HG03520 (cell line): ENCODE measurements at regions not wholly inside any gene's neighbourhood (a gene's known extent, or its start where the extent isn't known, plus 50 kb on each side); places are given as distances from the start of the nearest gene placed in this dataset.

Experiments used
- ATAC-seq: cut with Tn5 transposase; IDR thresholded peaks from one replicate; pipeline ENCODE4 v1.9.1; 2021; ENCODE audit warnings: mild to moderate bottlenecking, moderate library complexity; ENCODE audit not compliant: unreplicated experiment

DNA sequence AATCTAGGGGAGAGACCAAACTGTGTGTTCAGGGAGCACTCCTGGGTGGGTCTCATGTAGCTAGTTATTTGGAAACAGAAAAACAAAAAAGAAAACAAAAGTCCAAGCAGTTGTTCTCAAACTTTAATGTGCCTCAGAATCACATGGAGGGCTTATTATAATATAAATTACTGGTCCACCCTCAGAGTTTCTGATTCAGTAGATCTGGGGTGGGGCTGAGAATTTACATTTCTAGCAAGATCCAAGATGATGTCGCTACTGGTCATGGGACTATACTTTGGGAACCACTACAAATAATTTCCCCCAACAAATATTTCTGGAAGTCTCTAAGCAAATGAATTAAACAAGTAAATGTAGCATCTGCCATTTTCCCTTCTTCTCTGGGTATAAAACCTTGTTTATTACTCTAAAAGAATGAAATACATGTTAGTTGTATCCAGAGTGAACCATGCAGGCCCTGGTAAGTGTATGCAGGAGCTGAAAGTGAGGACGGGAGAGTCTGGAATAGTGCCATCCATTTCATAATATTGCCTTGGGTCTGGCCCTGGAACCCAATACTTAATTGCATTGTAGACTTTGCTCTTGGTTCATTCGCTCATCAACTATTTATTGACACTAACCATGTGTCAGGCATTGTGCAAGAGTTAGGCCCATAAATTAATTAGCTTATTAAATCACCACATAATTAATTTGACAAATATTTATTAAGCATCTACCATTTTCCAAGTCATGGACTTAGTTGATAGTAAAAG is 490.8 kb downstream of the EPM2A start:
- no peak for ATAC-seq

DNA sequence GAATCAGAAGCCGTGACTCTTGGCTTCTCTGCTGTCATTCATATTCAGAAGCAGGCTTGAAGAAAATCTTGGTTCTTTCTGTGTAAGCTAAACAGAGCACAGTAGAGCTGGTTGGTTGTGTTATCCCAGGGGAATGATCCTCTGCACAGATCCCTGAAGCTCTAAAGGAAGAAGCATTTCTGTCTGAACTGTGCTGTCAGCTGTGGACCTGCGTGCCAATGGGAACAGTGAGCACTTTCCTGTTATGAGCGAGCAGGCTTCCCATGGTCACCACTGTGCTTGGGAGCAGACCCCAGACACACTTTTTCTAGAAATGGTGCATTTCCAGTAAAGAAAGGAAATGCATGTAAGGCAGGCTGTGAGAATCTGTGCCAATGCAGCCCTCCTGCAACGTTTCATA is 490.2 kb downstream of the EPM2A start:
- no peak for ATAC-seq

DNA sequence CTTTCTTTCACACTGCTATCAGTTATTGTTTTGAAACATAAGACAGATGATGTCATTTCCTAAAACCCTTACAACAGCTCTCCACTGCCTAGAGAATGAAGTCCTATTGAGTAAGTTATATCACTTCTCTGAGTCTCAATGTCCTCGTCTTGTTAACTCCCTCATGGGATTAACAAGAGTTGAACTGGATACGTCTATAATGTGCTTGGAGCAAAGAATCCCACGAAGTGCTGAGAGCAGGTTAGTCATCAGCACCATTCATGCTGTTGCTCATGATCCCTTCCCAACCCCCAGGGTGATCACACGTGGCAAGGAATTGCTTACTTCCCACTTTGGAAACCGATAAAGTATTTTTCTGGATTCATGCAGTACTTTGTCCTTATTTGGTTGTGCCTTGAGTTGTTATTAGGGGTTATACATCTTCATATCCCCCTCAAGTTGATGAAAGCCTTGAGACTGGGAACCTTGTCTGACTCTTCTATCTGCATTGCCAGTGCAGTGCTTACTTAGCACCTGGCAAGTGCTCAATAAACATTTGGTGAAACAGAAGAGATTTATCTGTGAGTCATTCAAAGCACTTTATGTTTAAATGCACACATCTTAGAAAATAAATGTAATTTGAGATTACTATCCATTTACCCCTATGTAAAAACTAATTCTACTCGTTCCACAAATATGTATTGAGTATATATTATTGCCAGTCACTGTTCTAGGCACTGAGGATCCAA is 487.5 kb downstream of the EPM2A start:
- no peak for ATAC-seq

DNA sequence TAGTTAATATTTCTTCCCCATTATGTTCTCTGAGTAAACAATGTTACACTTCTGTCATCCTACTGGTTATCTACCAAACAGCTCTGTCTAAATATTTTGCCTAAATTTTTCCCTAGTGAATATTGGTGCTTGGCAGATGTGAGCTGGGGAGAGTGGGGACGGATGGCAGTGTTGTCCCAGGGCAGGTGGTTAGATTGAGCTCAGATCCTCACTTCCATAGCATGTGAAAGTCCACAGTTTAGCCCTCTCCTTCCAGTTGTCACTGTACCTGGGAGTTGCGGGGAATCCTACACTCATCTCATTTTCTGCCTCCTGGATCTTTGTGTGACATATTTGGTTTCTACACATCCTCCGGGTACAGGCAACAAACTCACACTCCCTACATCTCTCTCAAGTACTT is 484.9 kb downstream of the EPM2A start:
- no peak for ATAC-seq

DNA sequence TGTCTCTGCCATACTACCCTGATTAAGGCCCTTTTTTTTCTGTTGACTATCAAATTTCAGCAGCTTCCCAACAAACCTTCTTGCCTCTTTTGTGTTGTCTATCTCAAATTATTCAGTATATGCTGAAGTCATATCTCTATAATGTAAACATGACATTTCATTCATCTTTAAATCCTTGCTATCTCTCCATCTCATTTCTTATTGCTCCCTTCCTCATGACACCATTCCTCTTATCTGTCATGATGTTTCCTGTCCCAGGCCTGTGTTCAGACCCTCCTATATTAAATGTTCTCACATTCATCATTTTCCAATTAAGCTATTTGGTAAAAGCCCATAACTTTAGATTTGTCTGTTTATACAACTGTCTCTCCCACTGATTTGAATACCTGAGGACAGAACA is 482.6 kb downstream of the EPM2A start:
- no peak for ATAC-seq

DNA sequence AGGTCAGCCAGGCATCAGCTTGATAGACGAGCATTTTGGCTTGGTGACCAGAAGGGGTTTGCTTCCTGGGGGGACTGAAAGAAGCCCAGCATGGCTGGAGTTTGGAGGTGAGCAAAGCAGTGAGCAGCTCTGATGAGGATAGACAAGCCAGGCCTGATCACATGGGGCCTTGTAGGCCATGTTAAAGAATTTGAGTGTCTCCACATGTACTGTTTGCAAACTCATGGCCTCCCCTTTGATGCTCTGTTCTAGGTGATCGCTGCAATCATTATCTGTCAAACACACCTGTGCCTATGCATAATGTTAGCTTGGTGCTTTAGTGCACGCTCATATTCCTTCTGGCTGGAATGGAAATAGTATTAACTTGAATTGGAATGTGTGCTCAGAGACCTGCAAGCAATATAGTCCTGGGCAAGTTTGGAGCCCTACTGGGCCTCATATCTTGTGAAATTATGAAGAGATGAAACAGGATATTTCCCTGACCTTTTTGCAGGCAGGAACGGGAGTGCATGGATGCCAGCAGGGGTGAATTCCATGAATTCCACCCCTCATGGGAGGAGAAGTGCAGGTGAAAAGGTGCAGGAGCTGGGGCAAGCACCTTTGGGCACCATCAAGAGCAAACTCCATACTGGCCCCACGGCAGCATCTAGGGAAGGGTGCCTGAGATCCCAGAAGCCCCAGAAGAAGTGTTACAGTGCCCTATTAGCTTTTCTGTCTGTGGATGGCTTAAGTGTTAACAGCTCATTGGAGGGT is 480.5 kb downstream of the EPM2A start:
- ATAC-seq = no peak

DNA sequence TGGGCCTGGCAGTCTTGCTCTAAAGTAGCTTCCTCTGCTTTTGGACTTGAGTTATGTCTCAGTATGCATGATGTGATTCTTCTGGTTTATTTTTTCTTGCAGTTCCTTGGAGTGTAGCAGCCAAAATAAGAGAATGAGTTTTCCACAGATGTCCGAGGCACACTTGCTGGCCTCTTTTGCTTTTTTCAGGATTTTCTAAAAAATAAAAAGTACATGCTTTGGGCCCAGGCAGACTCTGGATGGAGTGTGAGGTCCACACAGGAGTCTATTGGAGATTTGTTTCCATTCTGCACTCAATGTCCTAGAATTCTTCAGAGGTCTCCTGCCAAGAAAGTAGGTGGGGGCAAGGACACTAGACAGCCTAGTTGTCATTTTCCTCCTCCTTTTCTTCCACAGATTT is 477.6 kb downstream of the EPM2A start:
- no peak for ATAC-seq

DNA sequence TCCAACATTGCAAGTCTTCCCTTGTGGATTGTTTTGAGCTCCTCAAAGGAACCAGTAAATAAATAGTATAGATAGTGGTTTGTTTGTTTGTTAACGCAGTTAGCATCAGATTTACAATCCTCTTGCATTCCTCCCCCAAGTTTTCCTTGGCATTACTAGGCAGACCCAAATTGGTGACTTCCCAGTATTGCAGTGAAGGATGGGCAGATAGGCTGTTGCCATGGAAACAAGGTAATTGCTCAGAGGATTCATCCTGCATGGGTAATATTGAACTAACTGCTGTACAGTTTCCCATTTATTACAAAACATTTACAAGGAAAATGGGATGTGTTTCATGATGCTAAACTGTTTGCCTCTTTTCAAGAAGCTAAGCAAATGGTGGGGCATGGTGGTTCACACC is 477.2 kb downstream of the EPM2A start:
- ATAC-seq = no peak

DNA sequence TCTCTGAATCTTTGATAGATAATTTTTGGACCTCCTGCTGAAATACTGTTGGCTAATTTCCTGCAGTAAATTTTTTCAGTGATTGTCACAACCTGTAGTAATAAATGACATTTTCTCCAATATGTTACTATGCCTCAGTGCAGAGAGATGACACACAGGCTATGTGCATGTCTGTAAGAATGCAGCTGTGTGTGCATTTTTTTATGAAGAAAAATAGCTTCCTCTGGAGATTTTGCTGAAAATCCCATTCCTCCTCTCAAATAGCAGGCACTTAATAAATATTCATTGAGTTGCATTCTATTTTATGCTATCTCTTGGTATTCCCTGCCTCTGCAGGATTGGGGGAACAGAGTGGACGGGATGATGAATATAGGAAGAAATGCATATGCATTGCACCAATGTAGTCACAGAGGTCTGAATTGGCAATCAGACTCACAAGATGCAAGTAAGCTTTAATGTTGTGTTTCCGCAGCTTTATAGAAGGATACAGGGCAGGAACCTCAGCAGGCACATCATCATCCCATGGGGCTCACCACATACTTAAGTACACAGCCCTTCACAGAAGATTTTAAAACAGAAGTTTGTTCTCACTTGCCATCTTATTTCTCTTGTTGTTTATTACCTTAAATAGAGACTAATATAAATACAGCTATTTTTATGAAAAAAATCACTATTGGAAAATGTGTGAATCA is 474.7 kb downstream of the EPM2A start:
- no peak for ATAC-seq

DNA sequence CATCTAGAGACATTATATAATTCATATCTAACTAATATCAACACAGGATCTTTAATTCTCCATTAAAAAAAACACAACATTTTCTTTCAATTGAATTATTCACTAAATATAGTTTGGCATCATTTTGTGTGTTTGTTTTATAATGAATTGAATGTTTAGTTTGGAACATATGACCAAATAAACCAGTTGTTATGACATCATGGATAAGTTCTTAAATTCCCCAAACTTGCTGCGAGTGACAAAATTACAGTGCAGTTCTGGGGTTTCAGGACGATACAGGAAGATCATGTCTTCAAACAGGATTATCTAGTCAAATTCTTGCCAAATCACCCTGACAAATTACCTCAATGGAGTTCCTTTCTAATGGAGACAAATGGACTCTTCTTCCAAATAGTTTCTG is 473.6 kb downstream of the EPM2A start:
- no peak for ATAC-seq

DNA sequence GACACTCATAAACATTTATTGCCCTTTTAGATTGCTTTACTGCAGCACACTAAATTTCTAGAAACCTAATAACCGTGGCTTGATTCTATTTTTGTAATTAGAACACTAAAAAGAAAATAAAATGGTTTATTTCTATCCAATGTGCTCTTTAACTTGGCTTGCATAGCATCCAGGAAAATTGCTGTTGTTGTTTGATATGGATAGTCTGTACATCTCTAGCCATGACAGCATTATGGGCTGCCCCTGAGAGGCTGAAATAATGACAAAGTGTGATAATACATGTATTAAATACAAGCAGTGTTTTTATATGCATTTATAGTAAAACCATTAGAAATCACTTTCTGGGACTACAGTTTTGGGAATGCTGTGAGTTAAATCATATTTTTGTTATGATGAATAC is 472.5 kb downstream of the EPM2A start:
- no peak for ATAC-seq

DNA sequence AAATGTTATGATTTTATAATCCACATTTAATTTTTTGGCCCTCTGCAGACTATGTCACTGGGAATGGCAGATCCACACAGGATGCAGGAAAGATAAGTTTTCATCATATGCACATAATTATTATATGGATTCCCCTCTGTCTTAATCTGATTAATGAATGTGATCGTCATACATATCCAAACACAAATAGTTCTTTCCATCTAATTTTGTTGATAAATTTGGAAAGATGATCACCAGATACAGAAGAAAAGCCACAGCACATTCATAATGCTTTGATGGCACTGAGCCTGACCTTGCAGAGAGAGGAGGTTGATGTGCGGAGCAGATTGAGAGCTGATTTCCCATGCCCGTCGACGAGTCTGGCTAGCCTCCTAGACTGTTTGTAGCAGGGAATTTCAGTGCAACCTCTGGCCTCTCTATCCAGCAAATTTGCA is 471.5 kb downstream of the EPM2A start:
- no peak for ATAC-seq

DNA sequence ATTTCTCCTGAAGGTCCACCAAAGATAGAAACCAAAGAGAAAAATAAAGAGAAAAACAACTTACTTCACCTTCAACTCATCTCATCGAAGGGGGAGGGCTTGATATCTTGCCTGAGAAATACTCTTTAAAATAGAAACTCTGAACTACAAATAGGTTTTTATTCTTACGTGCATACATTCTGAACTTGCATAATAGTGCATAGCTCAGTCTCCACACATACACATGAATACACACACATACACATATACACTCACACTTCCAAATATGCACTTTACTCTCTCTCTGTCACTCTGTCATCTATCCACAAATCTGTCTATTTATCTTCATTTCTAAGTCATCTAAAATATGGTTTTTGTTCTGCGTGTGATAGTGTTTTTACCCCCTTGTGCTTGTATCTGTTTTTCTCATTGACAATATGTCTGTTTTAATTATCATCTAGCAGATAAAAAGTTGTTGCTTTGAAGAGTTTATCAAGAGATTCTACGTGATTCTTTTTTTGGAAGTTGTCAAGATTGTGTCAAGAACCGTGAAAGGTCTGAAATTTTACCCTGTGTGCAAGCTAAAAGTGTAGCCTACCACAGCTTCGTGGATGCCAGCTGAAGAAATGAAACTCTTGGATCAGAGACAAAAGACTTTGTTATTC is 468.8 kb downstream of the EPM2A start:
- no peak for ATAC-seq

DNA sequence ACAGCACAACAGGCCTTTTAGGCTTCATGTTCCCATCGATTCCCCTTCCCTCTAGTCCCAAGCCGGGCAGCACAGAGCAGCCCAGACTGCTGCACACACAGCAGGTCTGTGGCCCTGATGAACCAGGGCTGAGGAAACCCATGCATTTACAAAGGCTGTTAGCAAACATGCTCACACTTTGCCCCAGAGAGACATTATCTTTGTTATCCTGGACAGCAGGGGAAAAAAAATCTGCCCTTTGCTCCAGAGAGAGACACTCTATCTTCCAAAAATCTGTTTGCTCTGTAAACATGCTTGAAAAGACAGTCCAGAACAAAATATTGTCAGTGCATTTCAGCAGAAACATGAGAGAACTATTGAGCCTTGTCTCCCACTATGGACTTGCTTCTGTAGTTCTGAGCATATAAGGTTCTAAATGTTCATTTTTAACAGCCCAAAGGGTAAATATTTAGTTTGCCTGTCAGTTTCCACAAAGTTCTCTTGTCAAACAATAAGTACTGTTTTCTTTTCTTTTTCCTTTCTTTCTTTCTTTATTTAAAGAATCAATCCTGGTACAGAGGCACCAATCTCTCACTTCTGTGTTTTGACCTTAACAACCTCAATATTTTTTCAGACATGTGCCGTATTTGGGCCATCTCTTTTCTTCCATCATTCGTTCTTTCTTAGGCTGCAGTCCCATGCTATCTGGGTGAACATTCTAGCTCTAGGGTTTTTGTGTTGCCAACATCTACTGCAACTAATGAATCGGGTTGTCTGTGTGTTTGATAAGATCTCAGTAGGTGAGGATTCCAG is 468.0 kb downstream of the EPM2A start:
- no peak for ATAC-seq

DNA sequence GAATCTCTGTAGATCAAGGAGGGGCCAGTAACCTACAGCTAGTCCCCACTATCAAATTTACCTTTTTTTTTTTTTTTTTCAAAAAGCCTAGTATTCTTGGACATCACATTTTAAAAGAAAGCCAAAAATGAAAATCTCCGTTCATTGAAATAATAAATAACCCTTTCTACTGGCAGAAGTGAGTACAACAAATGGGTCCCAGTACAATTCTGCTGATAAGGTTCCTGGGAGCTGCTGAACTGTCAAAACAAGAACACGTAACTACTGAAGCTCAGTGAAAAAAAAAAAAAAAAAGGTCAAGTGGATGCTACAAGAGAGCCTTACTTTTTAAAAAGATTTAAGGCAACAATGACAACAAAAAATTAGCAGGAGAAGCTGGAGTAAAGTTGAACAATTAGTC is 464.9 kb downstream of the EPM2A start:
- ATAC-seq = no peak

DNA sequence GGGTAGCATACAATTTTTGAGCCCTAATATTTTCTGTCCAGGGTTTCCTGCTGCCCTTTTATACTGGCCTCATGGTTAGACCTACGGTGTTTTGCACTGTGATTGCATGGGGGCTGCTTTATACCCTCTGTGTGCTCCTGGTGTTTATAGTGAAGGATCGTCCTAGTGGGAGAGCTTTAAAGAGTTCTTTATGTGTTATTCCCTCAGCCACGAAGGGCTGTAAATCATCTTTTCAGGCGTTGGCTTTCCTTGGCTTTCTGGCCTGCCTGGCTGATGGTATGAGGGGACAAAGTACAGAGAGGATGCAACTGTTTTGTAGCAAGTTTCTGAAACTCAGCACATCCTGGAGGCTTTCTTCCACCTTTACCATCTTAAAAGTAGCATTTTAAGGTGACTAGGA is 464.3 kb downstream of the EPM2A start:
- no peak for ATAC-seq

DNA sequence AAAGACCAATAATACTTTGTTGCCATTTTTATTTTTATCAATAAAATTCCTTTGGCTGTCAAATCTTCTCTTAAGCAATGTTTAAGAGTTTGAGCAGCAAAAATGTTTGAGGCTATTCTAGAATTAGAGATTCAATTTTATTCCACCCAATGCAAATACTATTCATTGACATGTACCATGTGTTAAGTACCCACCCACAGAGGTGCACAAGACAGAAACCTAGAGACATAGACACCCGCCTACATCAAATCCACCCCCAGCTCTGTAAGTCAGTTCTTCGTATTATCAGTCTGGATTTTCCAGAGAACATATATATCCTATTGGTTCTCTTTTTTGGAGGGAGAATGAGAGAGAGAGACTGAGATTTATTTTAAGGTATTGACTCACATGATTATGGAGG is 463.7 kb downstream of the EPM2A start:
- no peak for ATAC-seq

DNA sequence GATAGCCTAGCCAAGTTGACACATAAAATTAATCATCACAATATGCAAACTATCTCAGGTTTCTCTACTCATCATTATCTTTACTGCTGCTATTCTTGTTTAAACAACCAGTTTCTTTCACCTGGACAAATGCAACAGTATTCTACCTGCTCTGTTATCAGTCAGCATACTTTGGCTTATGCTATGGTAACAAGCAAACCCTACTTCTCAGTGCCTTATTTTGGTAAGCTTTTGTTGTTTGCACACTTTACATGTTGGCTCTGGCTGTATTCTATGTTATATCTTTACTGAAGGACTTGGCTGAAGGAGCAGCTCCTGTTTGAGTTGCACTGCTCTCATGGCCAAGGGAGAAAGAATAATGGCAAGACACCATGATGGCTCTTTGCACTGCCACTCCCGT is 463.1 kb downstream of the EPM2A start:
- ATAC-seq = no peak

DNA sequence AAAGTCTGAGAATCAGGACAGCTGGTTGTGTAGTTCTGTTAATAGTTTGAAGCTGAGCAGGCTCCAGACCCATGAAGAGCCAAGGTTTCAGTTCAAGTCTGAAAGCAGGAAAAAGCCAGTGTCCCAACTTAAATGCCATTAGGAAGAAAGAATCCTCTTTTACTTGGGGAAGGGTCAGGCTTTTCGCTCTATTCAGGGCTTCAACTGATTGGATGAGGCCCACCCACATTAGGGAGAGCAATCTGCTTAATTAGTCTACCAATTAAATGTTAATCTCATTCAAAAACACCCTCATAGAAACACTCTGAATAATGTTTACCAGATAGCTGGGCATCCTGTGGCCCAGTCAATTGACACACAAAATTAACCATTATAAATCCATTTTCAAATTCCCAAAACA is 462.2 kb downstream of the EPM2A start:
- no peak for ATAC-seq

DNA sequence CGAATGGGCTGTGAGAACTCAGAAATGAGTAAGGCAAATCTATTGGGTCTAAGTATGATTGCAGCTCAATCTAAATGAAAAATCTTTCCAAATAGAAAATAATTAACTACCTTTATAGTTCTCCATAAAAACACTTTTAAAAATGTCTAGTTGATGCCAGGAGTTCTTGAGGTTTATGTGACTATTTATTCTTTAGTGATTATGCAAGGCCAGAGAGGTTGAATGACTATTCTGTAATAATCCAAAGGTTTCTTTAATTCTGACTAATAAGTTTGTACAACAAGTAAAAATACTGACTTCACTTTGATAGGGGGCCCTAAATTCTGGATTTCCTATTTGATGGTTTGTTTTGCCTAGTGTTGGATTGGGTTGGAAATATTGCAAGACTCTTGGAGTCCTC is 461.2 kb downstream of the EPM2A start:
- no peak for ATAC-seq
